ENCODE measurements at regions not wholly inside any gene's neighbourhood (a gene's known extent, or its start where the extent isn't known, plus 50 kb on each side); places are given as distances from the start of the nearest gene placed in this dataset.

GRCh38 chr22:49107561-49107960 is 720.1 kb downstream of the BRD1 start:
- H3K27ac ChIP-seq (ENCODE audit: low read length) = no peak overlapping the region
- no peaks in the 10 kb centered on the region for H3K36me3 ChIP-seq (ENCODE audit: insufficient read depth, low read depth, low read length)
- H3K4me1 ChIP-seq (ENCODE audit: insufficient read depth, low read length) = no peaks in the 10 kb centered on the region
- no peaks in the 10 kb centered on the region for H3K9me3 ChIP-seq (ENCODE audit: insufficient read depth, low read depth, low read length)
- no peak overlapping the region for H3K9ac ChIP-seq (ENCODE audit: low read depth, low read length)
- no peak overlapping the region for H3K4me3 ChIP-seq (ENCODE audit: low read length)
- no peaks in the 10 kb centered on the region for H3K27me3 ChIP-seq (ENCODE audit: insufficient read depth, low read length)

- Histone ChIP-seq H3K36me3 (ENCODE audit: insufficient read depth, low read depth, low read length) (no peaks in the 10 kb centered on the region), H3K4me3 (ENCODE audit: low read length) (no peak overlapping the region), H3K27me3 (ENCODE audit: insufficient read depth, low read length) (no peaks in the 10 kb centered on the region), H3K4me1 (ENCODE audit: insufficient read depth, low read length) (no peaks in the 10 kb centered on the region), H3K9ac (ENCODE audit: low read depth, low read length) (no peak overlapping the region), H3K27ac (ENCODE audit: low read length) (no peak overlapping the region), H3K9me3 (ENCODE audit: insufficient read depth, low read depth, low read length) (no peaks in the 10 kb centered on the region)
Measured at GRCh38 chr22:49106842-49107152, 720.9 kb downstream of the BRD1 start.

GRCh38 chr22:49106096-49106841 is 721.4 kb downstream of the BRD1 start:
- H3K36me3 ChIP-seq (ENCODE audit: insufficient read depth, low read depth, low read length) = no peaks in the 10 kb centered on the region
- no peak overlapping the region for H3K4me3 ChIP-seq (ENCODE audit: low read length)
- no peaks in the 10 kb centered on the region for H3K9me3 ChIP-seq (ENCODE audit: insufficient read depth, low read depth, low read length)
- H3K4me1 ChIP-seq (ENCODE audit: insufficient read depth, low read length) = no peaks in the 10 kb centered on the region
- no peak overlapping the region for H3K27ac ChIP-seq (ENCODE audit: low read length)
- no peak overlapping the region for H3K9ac ChIP-seq (ENCODE audit: low read depth, low read length)
- no peaks in the 10 kb centered on the region for H3K27me3 ChIP-seq (ENCODE audit: insufficient read depth, low read length)

- Histone ChIP-seq H3K4me1 (ENCODE audit: insufficient read depth, low read length) (no peaks in the 10 kb centered on the region), H3K4me3 (ENCODE audit: low read length) (no peak overlapping the region), H3K36me3 (ENCODE audit: insufficient read depth, low read depth, low read length) (no peaks in the 10 kb centered on the region), H3K27ac (ENCODE audit: low read length) (no peak overlapping the region), H3K9me3 (ENCODE audit: insufficient read depth, low read depth, low read length) (no peaks in the 10 kb centered on the region), H3K27me3 (ENCODE audit: insufficient read depth, low read length) (no peaks in the 10 kb centered on the region), H3K9ac (ENCODE audit: low read depth, low read length) (no peak overlapping the region)
Measured at GRCh38 chr22:49104434-49104833, 723.2 kb downstream of the BRD1 start.

GRCh38 chr22:49103314-49104059 is 724.2 kb downstream of the BRD1 start:
- Histone ChIP-seq H3K4me1 (ENCODE audit: insufficient read depth, low read length) (no peaks in the 10 kb centered on the region), H3K9ac (ENCODE audit: low read depth, low read length) (no peak overlapping the region), H3K9me3 (ENCODE audit: insufficient read depth, low read depth, low read length) (no peaks in the 10 kb centered on the region), H3K36me3 (ENCODE audit: insufficient read depth, low read depth, low read length) (no peaks in the 10 kb centered on the region), H3K4me3 (ENCODE audit: low read length) (no peak overlapping the region), H3K27me3 (ENCODE audit: insufficient read depth, low read length) (no peaks in the 10 kb centered on the region), H3K27ac (ENCODE audit: low read length) (no peak overlapping the region)

GRCh38 chr22:49102367-49102766 is 725.3 kb downstream of the BRD1 start:
- Histone ChIP-seq H3K4me1 (ENCODE audit: insufficient read depth, low read length) (no peaks in the 10 kb centered on the region), H3K9me3 (ENCODE audit: insufficient read depth, low read depth, low read length) (no peaks in the 10 kb centered on the region), H3K9ac (ENCODE audit: low read depth, low read length) (no peak overlapping the region), H3K4me3 (ENCODE audit: low read length) (no peak overlapping the region), H3K27me3 (ENCODE audit: insufficient read depth, low read length) (no peaks in the 10 kb centered on the region), H3K27ac (ENCODE audit: low read length) (no peak overlapping the region), H3K36me3 (ENCODE audit: insufficient read depth, low read depth, low read length) (no peaks in the 10 kb centered on the region)

GRCh38 chr22:49101873-49102272 is 725.8 kb downstream of the BRD1 start:
- Histone ChIP-seq H3K9ac (ENCODE audit: low read depth, low read length) (no peak overlapping the region), H3K36me3 (ENCODE audit: insufficient read depth, low read depth, low read length) (no peaks in the 10 kb centered on the region), H3K9me3 (ENCODE audit: insufficient read depth, low read depth, low read length) (no peaks in the 10 kb centered on the region), H3K27me3 (ENCODE audit: insufficient read depth, low read length) (no peaks in the 10 kb centered on the region), H3K4me3 (ENCODE audit: low read length) (no peak overlapping the region), H3K27ac (ENCODE audit: low read length) (no peak overlapping the region), H3K4me1 (ENCODE audit: insufficient read depth, low read length) (no peaks in the 10 kb centered on the region)

GRCh38 chr22:49101225-49101624 is 726.4 kb downstream of the BRD1 start:
- H3K27ac ChIP-seq (ENCODE audit: low read length) = no peak overlapping the region
- H3K9me3 ChIP-seq (ENCODE audit: insufficient read depth, low read depth, low read length) = no peaks in the 10 kb centered on the region
- H3K9ac ChIP-seq (ENCODE audit: low read depth, low read length) = no peak overlapping the region
- H3K4me1 ChIP-seq (ENCODE audit: insufficient read depth, low read length) = no peaks in the 10 kb centered on the region
- no peaks in the 10 kb centered on the region for H3K36me3 ChIP-seq (ENCODE audit: insufficient read depth, low read depth, low read length)
- no peak overlapping the region for H3K4me3 ChIP-seq (ENCODE audit: low read length)
- no peaks in the 10 kb centered on the region for H3K27me3 ChIP-seq (ENCODE audit: insufficient read depth, low read length)

- Histone ChIP-seq H3K9ac (ENCODE audit: low read depth, low read length) (no peak overlapping the region), H3K4me3 (ENCODE audit: low read length) (no peak overlapping the region), H3K4me1 (ENCODE audit: insufficient read depth, low read length) (no peaks in the 10 kb centered on the region), H3K36me3 (ENCODE audit: insufficient read depth, low read depth, low read length) (no peaks in the 10 kb centered on the region), H3K9me3 (ENCODE audit: insufficient read depth, low read depth, low read length) (no peaks in the 10 kb centered on the region), H3K27me3 (ENCODE audit: insufficient read depth, low read length) (no peaks in the 10 kb centered on the region), H3K27ac (ENCODE audit: low read length) (no peak overlapping the region)
Measured at GRCh38 chr22:49100773-49101172, 726.9 kb downstream of the BRD1 start.

GRCh38 chr22:49100316-49100715 is 727.4 kb downstream of the BRD1 start:
- no peak overlapping the region for H3K9ac ChIP-seq (ENCODE audit: low read depth, low read length)
- no peak overlapping the region for H3K4me3 ChIP-seq (ENCODE audit: low read length)
- H3K27me3 ChIP-seq (ENCODE audit: insufficient read depth, low read length) = no peaks in the 10 kb centered on the region
- H3K9me3 ChIP-seq (ENCODE audit: insufficient read depth, low read depth, low read length) = no peaks in the 10 kb centered on the region
- H3K27ac ChIP-seq (ENCODE audit: low read length) = no peak overlapping the region
- no peaks in the 10 kb centered on the region for H3K36me3 ChIP-seq (ENCODE audit: insufficient read depth, low read depth, low read length)
- no peaks in the 10 kb centered on the region for H3K4me1 ChIP-seq (ENCODE audit: insufficient read depth, low read length)

GRCh38 chr22:49099496-49100124 is 728.1 kb downstream of the BRD1 start:
- no peak overlapping the region for H3K4me3 ChIP-seq (ENCODE audit: low read length)
- no peak overlapping the region for H3K27ac ChIP-seq (ENCODE audit: low read length)
- H3K27me3 ChIP-seq (ENCODE audit: insufficient read depth, low read length) = no peaks in the 10 kb centered on the region
- H3K36me3 ChIP-seq (ENCODE audit: insufficient read depth, low read depth, low read length) = no peaks in the 10 kb centered on the region
- no peak overlapping the region for H3K9ac ChIP-seq (ENCODE audit: low read depth, low read length)
- H3K9me3 ChIP-seq (ENCODE audit: insufficient read depth, low read depth, low read length) = no peaks in the 10 kb centered on the region
- no peaks in the 10 kb centered on the region for H3K4me1 ChIP-seq (ENCODE audit: insufficient read depth, low read length)

GRCh38 chr22:49099089-49099488 is 728.6 kb downstream of the BRD1 start:
- H3K27me3 ChIP-seq (ENCODE audit: insufficient read depth, low read length) = no peaks in the 10 kb centered on the region
- H3K27ac ChIP-seq (ENCODE audit: low read length) = no peak overlapping the region
- no peaks in the 10 kb centered on the region for H3K4me1 ChIP-seq (ENCODE audit: insufficient read depth, low read length)
- H3K4me3 ChIP-seq (ENCODE audit: low read length) = no peak overlapping the region
- H3K36me3 ChIP-seq (ENCODE audit: insufficient read depth, low read depth, low read length) = no peaks in the 10 kb centered on the region
- H3K9ac ChIP-seq (ENCODE audit: low read depth, low read length) = no peak overlapping the region
- no peaks in the 10 kb centered on the region for H3K9me3 ChIP-seq (ENCODE audit: insufficient read depth, low read depth, low read length)

All from iPS-20b (cell line).